Upper lobe of left lung (tissue), 4 donors: ENCODE measurements at regions not wholly inside any gene's neighbourhood (a gene's known extent, or its start where the extent isn't known, plus 50 kb on each side); places are given as distances from the start of the nearest gene placed in this dataset.

Source experiments
- CTCF ChIP-seq, 6 experiments: fragments of 450-650 bp in 4 of 6; fragments of 200-600 bp in 2 of 6; sonication (generic) in 2 of 6; IDR thresholded peaks; one replicate each; pipeline ENCODE4 v1.5.1; 2016 to 2019; ENCODE audit warnings: antibody characterized with exemption in 6 of 6
- EP300 ChIP-seq, 4 donors: sonication (generic); formaldehyde crosslinking; IDR thresholded peaks; one replicate each; pipeline ENCODE4 v1.5.1; 2017; ENCODE audit warnings: antibody characterized with exemption in 4 of 4, control low read depth in 2 of 4
- POLR2A ChIP-seq, 4 donors: fragments of 450-650 bp; IDR thresholded peaks; one replicate each; pipeline ENCODE4 v1.5.1; 2016 to 2017; ENCODE audit warnings: antibody characterized with exemption in 4 of 4, mild to moderate bottlenecking in 2 of 4
- POLR2AphosphoS5 ChIP-seq, 2 donors: sonication (generic); formaldehyde crosslinking; IDR thresholded peaks; one replicate each; pipeline ENCODE4 v1.5.1; 2017; ENCODE audit warnings: antibody characterized with exemption in 2 of 2

DNA sequence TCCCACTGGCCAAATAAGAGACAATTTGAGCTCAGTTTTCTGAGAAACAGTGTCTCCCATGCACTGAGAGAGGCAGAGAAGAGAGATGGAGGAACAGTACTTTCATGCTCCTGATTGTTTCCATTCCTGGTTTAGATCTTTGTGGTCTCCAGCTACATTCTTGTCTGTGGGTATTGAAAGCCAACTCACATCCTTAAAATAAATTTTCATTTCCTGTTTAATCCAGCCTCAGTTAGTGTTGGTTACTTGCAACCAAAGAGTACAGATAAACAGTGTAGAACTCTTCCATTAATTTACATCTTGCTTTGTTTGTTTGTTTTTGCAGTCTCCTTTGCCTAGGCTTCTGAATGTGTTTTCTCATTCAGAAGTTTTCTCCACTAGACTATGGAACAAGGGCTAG is 123.7 kb upstream of the CLSTN2 start:
- TF ChIP-seq POLR2A (IDR thresholded peaks at IDR 0.05), result no peak
- TF ChIP-seq CTCF (IDR thresholded peaks at IDR 0.05), result no peak
- TF ChIP-seq POLR2AphosphoS5 (IDR thresholded peaks at IDR 0.05), result no peak
- no peak for TF ChIP-seq EP300 (IDR thresholded peaks at IDR 0.05)
